ENCODE measurements at regions not wholly inside any gene's neighbourhood (a gene's known extent, or its start where the extent isn't known, plus 50 kb on each side); places are given as distances from the start of the nearest gene placed in this dataset.
"Not testable (repeated sequence)": the region's sequence is repeated elsewhere in the genome, so short reads cannot be mapped to it uniquely, and the experiment has no call there.

DNA sequence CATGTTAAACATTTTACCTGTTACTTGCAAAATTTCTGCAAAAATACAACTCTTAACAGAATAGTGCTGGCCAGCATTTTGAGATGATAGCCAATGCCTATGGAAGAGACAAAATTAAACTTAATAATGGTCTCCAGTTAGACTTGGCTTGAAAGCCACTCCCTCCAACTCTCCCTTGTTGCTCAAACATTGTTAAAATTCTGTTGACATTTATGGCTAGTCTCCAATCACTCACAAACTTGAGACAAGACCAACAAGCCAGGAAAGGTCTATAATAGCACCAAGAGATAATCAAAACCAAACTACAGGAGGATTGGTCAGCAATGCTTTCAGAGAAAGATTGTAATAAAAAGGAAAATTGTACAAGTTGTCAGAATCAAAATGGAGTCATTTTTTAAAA is 770.7 kb upstream of the NXPH2 start:
- no peak overlapping the region for H3K4me3 ChIP-seq (ENCODE audit: low read depth, low read length)
- TF ChIP-seq, protein P1, sequence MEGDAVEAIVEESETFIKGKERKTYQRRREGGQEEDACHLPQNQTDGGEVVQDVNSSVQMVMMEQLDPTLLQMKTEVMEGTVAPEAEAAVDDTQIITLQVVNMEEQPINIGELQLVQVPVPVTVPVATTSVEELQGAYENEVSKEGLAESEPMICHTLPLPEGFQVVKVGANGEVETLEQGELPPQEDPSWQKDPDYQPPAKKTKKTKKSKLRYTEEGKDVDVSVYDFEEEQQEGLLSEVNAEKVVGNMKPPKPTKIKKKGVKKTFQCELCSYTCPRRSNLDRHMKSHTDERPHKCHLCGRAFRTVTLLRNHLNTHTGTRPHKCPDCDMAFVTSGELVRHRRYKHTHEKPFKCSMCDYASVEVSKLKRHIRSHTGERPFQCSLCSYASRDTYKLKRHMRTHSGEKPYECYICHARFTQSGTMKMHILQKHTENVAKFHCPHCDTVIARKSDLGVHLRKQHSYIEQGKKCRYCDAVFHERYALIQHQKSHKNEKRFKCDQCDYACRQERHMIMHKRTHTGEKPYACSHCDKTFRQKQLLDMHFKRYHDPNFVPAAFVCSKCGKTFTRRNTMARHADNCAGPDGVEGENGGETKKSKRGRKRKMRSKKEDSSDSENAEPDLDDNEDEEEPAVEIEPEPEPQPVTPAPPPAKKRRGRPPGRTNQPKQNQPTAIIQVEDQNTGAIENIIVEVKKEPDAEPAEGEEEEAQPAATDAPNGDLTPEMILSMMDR (IDR thresholded peaks at IDR 0.05; ENCODE audit: insufficient read depth, low read depth, low read length): no peak
- no peak for DNase-seq (ENCODE audit: low read depth)

DNA sequence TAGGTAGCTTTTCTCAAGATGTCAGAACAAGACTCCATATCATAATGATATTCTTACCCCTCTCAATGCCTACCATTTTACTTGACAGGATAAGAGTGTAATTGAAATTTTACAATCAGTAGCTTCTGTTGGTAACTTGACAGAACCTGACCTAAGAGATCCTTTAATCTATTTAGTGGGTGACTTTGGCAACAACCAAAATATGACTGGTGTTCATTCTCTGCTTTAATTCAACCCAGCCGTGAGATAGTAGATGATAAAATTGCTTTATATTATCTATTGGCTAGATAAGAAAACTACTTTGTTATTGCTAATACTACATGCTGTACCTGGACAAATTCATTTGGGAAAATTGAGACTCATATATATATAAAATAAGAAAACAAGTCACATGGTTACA is 770.2 kb upstream of the NXPH2 start:
- H3K4me3 ChIP-seq (ENCODE audit: low read depth, low read length): no peak overlapping the region
- TF ChIP-seq, protein P1 (IDR thresholded peaks at IDR 0.05; ENCODE audit: insufficient read depth, low read depth, low read length): no peak
- DNase-seq (ENCODE audit: low read depth): no peak

DNA sequence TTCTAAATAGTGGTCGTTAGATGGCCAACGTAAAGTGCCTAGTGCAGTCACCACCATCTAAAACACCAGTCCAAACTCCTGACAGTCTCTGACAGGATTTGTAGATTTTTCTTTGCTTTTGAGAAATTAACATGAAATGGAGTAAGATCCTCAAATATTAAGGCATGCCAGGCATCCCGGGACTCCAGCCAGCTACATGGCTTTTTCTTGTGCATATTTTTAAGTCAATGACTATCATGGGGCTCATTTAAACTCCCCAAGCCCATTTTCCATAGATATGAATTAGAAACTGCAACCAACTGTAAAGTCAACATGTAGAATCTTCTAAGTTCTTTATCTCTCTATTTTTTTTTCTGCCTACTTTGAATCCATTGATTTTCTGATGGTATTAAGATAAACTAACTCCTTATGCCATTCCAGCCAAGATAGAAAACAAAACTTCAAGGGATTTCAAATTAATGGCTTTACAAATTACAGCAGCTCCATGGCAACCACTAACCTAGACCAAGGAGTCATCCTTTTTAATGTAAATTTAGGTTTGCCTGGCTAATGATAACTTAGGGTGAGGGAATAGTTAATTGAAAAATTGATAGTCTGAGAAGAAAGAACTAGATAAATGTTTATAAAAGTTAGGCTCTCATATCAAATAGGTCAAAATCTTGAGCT is 764.1 kb upstream of the NXPH2 start:
- TF ChIP-seq, protein P1 (IDR thresholded peaks at IDR 0.05; ENCODE audit: insufficient read depth, low read depth, low read length): no peak
- no peak overlapping the region for H3K4me3 ChIP-seq (ENCODE audit: low read depth, low read length)
- no peak for DNase-seq (ENCODE audit: low read depth)

DNA sequence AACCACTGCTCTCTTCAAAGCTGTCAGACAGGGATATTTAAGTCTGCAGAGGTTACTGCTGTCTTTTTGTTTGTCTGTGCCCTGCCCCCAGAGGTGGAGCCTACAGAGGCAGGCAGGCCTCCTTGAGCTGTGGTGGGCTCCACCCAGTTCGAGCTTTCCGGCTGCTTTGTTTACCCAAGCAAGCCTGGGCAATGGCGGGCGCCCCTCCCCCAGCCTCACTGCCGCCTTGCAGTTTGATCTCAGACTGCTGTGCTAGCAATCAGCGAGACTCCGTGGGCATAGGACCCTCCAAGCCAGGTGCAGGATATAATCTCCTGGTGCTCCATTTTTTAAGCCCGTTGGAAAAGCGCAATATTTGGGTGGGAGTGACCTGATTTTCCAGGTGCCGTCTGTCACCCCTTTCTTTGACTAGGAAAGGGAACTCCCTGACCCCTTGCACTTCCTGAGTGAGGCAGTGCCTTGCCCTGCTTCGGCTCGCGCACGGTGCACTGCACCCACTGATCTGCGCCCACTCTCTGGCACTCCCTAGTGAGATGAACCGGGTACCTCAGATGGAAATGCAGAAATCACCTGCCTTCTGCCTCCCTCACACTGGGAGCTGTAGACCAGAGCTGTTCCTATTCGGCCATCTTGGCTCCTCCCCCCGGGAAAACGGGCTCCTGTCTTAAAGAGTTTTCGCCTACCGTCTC is 758.3 kb upstream of the NXPH2 start:
- H3K4me3 ChIP-seq (ENCODE audit: low read depth, low read length); DNase-seq (ENCODE audit: low read depth): not testable (repeated sequence)

DNA sequence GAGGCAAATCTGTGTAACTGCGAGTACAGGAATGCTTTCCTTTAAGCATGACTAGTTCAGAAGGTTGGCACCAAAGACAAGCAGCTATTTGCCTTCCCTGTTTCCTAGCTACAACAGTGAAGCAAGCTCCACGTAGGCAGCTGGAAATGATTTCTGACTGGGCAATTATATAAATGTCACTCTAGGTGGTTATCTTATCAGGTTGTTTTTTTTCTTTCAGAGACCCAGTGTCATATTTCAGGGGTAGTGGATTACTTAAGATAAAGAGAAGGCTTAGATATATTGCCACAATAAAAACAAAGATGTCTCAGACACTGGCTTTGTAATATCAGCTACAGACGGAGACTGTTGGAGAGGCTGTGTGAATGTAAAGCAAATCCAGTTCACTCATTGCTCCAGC is 748.9 kb upstream of the NXPH2 start:
- H3K4me3 ChIP-seq (ENCODE audit: low read depth, low read length): no peak overlapping the region
- no peak for DNase-seq (ENCODE audit: low read depth)
- TF ChIP-seq, protein P1 (IDR thresholded peaks at IDR 0.05; ENCODE audit: insufficient read depth, low read depth, low read length): no peak

DNA sequence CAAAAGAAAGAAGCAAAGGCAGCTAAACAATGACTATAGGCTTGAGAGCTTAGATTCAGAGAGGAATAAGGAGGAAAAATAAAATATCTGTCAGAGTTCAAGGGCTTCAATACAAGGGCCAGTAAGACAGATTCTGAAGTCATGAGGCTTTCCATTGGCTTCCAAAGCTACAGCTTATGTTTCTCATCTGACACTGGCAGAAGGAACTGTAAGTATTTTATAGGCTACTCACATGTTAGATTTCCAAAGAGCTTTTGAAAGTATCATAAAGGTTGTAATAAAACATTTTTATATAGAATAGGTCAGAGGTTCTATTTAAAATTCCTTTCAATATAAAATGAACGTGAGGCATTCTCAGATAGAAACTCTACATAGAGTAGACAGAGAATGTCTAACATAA is 746.6 kb upstream of the NXPH2 start:
- no peak overlapping the region for H3K4me3 ChIP-seq (ENCODE audit: low read depth, low read length)
- TF ChIP-seq, protein P1 (IDR thresholded peaks at IDR 0.05; ENCODE audit: insufficient read depth, low read depth, low read length): no peak
- DNase-seq (ENCODE audit: low read depth): no peak

DNA sequence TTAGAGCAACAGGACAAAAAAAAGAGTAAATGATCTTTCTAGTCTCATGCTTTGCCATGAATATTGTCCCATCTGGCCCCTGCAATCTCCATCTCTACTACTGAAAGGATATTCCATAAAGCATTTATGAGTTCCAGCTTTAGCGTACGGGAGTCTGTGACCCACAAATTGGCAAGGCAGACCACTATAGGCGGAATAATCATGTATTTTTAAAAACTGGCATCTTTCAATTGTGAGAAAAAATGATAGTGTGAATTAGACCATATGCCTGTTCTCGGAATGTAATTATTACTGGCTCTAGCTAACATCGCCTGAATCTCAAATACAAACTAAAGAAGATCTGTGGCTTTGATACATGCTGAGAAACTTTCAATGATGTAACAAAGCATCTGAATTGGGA is 738.1 kb upstream of the NXPH2 start:
- no peak overlapping the region for H3K4me3 ChIP-seq (ENCODE audit: low read depth, low read length)
- TF ChIP-seq, protein P1 (IDR thresholded peaks at IDR 0.05; ENCODE audit: insufficient read depth, low read depth, low read length): no peak
- DNase-seq (ENCODE audit: low read depth): no peak
